Breast epithelium (tissue), 3 donors: ENCODE measurements at regions not wholly inside any gene's neighbourhood (a gene's known extent, or its start where the extent isn't known, plus 50 kb on each side); places are given as distances from the start of the nearest gene placed in this dataset.

Experiments used
- CTCF ChIP-seq, 3 donors: fragments of 450-650 bp; IDR thresholded peaks; one replicate each; pipeline ENCODE4 v1.5.1; 2016 to 2017; ENCODE audit warnings: antibody characterized with exemption in 3 of 3, mild to moderate bottlenecking in 3 of 3, moderate library complexity in 3 of 3
- POLR2AphosphoS5 ChIP-seq, 3 donors: sonication (generic); formaldehyde crosslinking; IDR thresholded peaks; one replicate each; pipeline ENCODE4 v1.6.1; 2017; ENCODE audit warnings: antibody characterized with exemption in 3 of 3

DNA sequence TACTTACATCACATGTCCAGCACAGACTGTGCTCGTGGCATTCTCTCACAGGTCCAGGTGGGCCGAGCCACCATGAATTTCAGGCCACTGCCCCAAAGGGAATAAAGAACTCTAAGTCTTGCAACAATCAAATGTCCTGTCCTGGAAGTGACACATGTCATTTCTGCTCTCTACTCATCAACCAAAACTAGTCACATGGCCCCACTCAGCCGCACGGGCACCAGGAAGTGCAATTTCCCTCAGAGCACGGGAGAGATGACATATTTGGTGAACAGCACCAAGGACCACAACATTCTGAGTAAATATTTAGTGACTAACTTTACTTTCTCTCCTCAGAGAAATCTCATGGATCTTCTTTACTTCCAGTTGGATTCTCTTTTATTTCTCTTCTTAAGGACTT, 131.1 kb upstream of the TUT7 start:
- TF ChIP-seq CTCF (IDR thresholded peaks at IDR 0.05) (no peak), POLR2AphosphoS5 (IDR thresholded peaks at IDR 0.05) (no peak)
